ENCODE measurements at regions not wholly inside any gene's neighbourhood (a gene's known extent, or its start where the extent isn't known, plus 50 kb on each side); places are given as distances from the start of the nearest gene placed in this dataset.
"Not testable (repeated sequence)": the region's sequence is repeated elsewhere in the genome, so short reads cannot be mapped to it uniquely, and the experiment has no call there.

DNA sequence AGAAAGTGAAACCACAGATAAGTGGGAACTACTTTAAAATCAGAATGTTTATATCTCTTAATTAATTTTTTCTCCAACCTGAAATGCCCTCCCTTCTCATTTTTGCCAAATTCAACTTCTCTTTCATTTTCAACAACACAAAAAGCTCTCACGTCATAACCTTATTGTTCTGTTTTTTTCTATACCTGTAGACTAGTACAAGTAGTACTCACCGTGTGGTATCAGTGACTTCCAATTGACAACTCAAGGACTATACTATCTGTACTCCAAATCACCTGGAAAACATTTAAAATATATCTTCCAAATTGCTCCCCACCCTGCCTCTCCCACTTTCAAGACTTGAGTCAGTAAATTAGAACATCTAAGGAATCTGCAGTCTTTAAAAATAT, 72.8 kb upstream of the ZNF280D start:
- no peak for DNase-seq

DNA sequence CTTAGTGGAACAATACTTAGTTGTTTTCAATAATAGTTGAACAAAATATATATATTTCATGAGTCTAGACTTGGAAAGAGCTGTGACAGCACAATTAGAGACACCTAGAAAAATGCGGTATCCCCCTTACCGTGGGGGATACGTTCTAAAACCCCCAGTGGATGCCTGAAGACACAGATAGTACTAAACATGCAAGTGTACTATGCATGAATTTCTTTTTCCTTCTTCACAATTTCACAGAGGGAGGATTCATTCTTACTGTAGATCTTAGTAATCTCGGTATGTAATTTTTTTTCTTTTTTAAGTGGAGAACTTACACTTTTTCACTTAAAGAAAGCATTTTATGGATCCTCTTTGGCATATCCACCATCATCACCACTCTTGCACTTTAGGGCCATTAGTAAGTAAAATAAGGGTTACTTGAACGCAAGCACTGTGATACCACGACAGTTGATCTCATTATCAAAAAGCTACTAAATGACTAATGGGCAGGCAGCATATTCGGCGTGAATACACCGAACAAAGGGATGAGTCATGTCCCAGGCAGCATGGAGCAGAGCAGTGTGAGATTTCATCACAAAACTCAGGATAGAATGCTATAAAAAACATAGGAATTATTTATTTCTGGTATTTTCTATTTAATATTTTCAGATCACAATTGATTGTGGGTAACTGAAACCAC, 72.3 kb upstream of the ZNF280D start:
- no peak for DNase-seq

DNA sequence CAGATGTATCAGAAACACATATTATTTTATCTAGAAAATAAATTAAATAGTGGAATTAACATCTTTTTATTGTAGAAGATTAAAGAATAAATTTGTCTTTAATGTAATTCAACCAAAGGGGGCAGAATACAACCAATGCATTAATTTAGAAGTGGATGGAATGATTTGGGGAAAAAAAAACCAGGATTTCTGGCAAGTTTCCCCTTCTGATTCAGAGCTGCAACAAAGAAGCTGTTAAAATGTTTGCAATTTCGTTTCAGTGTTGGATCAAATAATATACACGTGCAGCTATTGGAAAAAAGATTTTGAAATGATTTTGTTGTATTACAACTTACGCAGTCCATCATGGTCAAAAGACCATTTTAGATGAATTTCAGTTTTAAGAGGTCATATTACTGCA, 71.6 kb upstream of the ZNF280D start:
- DNase-seq, result no peak

GRCh38 chr15:56804279-56804678, 71.0 kb upstream of the ZNF280D start:
- DNase-seq, result no peak

- no peak for DNase-seq
Measured at GRCh38 chr15:56802161-56802560, 68.9 kb upstream of the ZNF280D start.

DNA sequence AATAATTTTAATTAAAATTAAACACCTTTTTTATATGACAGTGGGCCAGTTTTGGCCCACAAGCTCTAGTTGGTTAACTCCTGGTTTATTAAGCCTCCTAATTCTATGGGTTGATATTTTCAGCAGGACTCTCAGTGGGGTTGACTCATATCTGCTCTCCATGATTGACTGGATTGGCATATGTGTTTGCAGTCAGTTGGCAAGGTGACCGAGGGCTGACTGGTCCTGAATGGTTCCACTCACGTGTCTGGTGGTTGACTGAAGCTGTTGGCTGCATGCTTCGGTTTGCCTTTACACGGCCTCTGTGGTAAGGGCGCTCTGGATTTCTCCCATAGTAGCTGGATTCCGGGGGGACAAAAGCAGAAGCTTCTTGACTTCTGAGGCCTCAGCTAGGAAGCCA, 65.3 kb upstream of the ZNF280D start:
- no peak for DNase-seq

DNA sequence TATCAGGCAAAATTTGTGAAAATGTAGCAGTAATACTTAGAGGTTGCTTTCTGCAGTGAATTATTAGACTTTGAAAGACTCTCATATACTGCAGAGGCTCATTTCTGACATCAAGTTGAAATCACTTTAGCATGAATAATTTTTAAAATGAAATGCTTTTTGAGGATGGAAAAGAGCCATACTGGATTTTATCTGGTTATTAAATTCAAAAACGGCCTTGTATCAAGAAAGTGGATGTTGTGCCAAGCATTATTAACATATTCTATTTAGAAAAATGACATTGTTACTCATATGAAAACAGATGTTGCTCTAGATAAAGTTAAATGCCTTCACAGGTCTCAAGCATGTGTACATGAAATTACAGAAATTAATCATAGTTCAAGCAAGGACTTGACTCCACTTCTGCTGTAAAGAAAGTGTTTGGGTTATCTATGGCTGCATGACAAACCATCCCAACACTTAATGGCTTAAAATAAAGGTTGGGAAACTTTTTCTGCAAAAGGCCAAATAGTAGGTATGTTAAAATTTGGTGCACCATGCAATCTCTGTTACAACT, 64.5 kb upstream of the ZNF280D start:
- DNase-seq, result no peak

DNA sequence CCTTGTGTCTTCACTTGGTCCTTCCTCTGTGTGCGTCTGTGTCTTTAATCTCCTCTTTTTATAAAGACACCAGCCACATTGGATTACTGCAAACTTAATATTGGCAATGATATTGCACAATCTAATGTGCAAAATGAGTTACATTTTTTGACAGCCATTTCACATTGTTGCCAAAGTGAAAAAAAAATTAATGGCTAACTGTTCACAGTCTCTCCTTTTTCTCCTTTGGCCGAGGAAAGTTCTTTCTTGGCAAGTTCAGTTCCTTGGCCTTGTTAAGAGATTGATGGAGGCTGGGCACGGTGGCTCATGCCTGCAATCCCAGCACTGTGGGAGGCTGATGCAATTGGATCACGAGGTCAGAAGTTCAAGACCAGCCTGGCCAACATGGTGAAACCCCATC, 62.2 kb upstream of the ZNF280D start:
- DNase-seq, result no peak

DNA sequence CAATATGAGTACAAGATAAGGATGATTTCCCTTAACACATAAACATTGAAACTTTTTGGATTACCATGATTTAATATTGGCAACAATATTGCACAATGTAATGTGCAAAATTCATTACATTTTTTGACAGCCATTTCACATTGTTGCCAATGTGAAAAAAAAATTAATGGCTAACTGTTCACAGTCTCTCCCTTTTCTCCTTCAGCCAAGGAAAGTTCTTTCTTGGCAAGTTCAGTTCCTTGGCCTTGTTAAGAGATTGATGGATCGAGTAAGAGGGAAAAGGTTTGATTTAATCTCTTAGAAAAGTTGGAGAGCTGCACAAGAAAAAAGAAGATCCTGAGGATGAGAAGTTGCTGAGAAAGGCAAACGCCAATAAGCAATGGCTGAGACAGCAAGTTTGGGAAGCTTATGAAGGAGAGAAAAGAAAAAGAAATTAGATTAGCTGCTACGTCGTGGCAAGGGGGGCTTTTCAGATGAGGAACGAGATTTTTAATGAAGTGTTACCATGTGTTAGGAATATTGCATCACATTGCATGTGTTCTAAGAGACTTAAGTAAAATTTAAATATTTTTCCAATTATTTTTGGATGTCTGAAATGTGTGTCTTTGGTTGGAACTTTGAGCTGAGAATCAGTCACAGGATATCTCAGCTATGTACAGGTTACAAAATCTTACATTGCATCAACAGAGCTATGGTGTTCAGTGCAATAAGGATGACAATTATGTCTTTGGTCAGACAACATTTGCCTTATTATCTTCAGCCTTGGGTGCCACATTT, 61.4 kb upstream of the ZNF280D start:
- no peak for DNase-seq

GRCh38 chr15:56794165-56794552, 60.9 kb upstream of the ZNF280D start:
- no peak for DNase-seq

DNA sequence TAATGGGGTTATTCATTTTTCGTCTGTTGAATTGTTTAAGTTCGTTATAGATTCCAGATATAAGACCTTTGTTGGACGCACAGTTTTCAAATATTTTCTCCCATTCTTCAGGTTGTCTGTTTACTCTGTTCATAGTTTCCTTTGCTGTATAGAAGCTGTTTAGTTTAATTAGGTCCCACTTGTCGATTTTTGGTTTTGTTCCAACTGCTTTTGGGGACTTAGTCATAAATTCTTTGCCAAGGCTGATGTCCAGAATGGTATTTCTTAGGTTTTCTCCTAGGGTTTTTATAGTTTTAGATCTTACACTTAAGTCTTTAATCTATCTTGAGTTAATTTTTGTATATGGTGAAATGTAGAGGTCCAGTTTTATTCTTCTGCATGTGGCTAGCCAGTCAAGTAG, 58.9 kb upstream of the ZNF280D start:
- no peak for DNase-seq

GRCh38 chr15:56791521-56791920, 58.2 kb upstream of the ZNF280D start:
- not testable (repeated sequence) for DNase-seq

- no peak for DNase-seq
Measured at GRCh38 chr15:56788359-56788758, 55.0 kb upstream of the ZNF280D start.

- no peak for DNase-seq
Measured at GRCh38 chr15:56786966-56787365, 53.7 kb upstream of the ZNF280D start.

GRCh38 chr15:56783857-56784661, 50.8 kb upstream of the ZNF280D start:
- DNase-seq, result no peak

- no peak for DNase-seq
Measured at GRCh38 chr15:56783156-56783856, 50.0 kb upstream of the ZNF280D start.

All from CD4-positive, alpha-beta T cell treated with Interleukin-4 for 4 hours (primary cell).